Occipital lobe (tissue), 1 donor: ENCODE measurements at regions not wholly inside any gene's neighbourhood (a gene's known extent, or its start where the extent isn't known, plus 50 kb on each side); places are given as distances from the start of the nearest gene placed in this dataset.
A peak's percentile ranks its signal among the peaks of the same experiment; 100 is the strongest.
"Not testable (repeated sequence)": the region's sequence is repeated elsewhere in the genome, so short reads cannot be mapped to it uniquely, and the experiment has no call there.

Experiments
- DNase-seq: peaks from one replicate; lab custom pipeline; 2025; lab: John Stamatoyannopoulos, UW

GRCh38 chr12:126936181-126936851, 1330.7 kb upstream of the TMEM132C start:
- peak; percentile 83 for DNase-seq

DNA sequence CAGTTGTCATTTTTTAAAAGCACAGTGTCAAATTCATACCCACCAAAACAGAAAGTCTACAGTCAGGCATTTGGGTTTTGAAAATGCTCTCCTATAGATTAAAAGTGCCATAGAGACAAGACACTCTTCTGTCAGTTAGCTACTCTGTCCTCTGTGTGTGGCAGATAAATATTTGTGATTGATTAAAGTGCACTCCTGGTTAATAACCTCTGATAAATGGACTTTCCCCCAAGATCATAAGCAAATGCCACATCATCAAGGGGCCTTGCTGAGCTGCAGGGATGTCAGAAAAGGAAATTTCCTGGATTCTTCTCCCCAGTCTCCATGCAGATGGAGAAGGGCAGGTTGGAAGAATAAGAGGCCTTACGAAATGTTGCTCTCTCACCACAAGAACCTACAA, 1329.5 kb upstream of the TMEM132C start:
- no peak for DNase-seq

GRCh38 chr12:126944684-126945083, 1322.3 kb upstream of the TMEM132C start:
- no peak for DNase-seq

DNA sequence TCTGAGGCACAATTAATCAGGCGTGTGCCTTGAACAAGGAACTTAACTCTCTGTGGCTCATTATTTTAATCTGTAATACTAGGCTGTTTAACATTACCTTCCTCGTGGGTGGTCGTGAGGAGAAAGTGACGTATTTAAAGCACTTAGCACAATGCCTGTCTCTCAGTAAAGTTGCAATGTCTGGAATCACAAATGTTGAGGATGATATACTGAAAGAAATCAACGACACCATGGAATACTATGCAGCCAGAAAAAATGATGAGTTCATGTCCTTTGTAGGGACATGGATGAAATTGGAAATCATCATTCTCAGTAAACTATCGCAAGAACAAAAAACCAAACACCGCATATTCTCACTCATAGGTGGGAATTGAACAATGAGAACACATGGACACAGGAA, 1320.0 kb upstream of the TMEM132C start:
- DNase-seq = not testable (repeated sequence)

DNA sequence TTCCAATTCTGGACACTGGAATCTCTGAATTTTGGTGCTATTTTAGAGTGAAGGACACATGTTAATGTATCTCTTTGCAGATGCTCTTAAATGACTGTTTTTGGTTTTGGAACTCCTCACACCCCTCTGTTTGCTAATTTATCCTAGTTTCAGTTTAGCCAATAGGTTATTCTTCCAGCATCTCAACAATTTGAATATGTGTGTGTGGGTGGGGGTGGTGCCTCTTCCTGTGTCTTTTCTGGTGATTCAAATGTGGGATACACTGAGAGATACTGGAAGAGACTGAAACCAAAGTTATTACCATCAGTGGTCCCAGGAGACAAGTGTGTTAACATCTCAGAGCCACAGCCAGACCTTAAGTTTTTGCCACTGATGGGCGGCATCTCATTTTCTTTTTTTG, 1317.4 kb upstream of the TMEM132C start:
- DNase-seq = no peak

DNA sequence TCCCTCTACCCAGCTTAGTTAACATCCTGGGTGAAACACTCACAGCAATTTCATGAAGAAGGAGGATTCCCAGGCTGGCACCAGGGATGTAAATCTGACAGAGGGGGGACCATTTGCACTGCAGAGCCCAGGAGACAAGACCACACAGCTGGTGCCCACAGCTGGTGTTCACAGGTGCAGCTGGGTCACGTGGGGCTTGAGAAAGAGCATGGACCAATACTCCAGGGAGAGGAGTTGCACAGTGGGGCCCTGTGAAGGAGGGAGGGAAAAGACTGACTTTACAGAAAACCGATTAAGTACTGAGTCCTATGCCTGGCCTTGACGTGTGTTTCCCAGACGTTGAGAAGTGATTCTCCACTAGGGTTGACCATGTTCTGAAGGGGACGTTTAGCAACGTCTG, 1316.7 kb upstream of the TMEM132C start:
- DNase-seq = no peak

- DNase-seq = no peak
Observed at GRCh38 chr12:126952096-126953007, 1314.6 kb upstream of the TMEM132C start.

DNA sequence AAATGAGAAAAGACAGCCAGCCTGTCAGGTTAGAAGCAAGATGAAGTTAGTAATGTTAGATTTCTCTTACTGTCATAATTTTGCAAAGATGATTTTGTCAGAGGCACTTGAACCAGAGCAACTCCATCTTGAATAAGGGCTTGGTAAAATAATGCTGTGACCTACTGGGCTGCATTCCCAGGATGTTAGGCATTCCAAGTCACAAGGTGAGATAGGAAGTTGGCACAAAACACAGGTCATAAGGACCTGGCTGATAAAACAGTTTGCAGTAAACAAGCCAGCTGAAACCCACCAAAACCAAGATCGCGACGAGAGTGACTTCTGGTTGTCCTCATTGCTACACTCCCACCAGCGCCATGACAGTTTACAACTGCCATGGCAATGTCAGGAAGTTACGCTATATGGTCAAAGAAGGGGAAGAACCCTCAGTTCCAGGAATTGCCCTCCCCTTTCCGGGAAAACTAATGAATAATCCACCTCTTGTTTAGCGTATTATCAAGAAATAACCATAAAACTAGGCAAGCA, 1313.5 kb upstream of the TMEM132C start:
- no peak for DNase-seq

DNA sequence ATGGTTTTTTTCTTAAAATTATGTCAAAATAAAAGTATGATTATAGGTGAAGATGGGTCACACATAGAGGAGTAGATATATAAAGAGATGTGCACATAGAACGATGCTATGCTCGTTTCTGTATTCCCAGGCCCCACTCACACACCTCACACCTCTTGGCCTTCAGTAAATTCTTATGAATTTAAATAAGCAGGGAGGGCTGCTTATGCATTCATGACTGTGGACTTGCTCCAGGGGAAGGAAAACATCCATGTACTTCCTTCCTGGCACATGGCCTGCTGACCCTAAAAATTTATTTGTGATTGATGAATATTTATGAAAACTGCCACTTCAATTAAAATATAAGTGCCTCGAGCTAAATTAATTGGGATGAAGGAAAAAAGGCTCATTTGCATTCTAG, 1306.7 kb upstream of the TMEM132C start:
- DNase-seq = no peak

DNA sequence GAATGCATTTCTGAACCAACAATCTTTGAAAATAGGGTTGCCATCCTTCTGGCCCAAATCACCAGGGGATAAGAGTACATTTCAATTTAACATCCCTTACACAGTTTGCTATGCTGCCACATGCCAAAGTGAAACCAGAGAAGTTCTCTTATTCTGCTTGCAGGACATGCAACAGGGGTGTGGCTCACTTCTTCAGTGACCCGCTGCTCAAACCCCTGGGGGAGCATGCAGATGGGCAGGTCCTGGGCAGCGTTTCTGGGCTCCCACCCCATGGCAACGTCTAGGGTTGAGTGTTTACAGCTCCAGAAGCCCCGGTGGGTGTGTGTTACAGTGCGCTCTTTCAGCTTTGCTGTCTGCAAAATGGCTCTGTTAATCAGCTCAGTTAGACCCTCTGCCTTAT, 1306.3 kb upstream of the TMEM132C start:
- no peak for DNase-seq

- DNase-seq = no peak
Observed at GRCh38 chr12:126963825-126964224, 1303.1 kb upstream of the TMEM132C start.

DNA sequence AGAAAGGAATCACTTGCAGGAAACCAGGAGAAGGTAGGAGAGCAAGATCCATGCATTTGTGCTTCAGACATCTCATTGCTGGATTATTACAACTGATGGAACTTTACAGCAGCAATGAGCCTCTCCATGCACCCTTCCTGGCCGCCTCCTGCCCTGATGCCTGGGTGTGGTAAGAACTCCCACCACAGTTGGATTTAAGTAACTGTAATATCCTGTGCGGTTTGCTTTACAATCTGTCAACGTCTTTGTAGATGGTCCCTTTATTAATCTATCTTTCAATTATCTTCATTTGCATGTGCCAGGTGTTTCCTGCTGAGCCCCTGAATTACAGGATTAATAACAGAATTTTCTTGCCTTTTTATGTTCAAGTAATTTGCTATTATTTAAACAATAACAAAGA, 1300.5 kb upstream of the TMEM132C start:
- no peak for DNase-seq

DNA sequence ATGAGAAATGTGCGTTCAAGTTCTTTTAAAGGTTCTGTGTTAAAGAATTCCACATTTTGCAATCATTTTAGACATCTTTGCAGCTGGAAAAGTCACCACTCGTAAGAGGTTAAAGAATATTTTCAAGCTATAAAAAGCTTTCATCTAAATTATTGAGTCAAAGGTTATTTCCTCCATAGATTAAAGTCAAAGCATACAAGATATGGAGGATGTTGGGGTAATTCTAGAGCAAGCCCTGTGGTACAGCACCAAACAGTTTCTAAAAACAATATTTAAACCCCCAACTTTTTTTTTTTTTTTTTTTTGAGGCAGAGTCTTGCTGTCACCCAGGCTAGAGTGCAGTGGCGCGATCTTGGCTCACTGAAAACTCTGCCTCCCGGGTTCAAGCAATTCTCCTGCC, 1299.8 kb upstream of the TMEM132C start:
- no peak for DNase-seq

DNA sequence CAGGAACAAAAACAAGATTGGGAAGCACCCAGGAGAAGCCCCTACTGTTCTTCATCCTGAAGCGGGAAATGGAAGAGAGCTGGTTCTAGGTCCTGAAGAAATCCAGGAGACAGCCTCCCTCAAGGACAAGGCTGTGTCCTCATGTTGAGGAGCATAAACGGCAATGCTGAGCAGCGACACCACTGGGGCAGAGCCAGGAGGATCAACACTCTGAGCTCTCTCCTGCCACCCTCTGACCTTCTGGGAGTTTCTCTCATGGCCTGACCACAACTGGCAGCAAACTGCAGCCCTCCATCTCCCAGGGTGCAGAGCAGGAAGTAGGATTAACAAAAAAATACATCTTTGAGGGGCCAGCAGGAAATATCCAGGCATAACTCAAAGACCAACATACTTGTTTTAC, 1292.2 kb upstream of the TMEM132C start:
- no peak for DNase-seq

DNA sequence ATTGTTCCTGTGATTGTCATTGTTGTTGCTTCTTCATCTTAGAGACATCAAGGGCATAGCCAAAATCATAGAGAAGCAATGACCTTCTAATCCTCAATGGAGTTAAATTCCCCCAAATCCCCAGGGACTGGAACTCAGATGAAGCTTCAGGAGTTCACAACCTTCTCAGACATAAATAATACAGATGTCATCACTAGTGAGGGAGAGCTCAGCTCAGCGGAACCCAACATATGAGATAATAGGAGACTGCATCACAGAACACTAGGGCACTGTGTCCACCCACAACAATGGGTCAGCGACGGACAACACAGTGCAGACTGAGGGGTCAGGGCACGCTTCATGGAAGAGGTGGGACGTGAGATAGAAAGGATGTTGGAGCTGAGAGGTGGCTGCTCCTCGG, 1290.4 kb upstream of the TMEM132C start:
- no peak for DNase-seq

DNA sequence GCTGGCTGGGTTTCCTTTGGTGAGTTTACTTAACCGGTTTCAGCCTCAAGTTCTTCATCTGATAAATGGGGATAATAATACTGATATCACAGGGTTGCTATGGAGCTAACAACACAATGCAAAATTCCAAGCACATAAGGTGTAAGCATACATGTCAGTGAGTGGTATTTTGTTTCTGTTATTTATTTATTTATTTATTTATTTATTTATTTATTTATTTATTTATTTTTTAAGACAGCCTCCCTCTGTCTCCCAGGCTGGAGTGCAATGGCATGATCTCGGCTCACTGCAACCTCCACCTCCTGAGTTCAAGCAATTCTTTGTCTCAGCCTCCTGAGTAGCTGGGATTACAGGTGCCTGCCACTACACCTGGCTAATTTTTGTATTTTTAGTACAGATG, 1287.4 kb upstream of the TMEM132C start:
- not testable (repeated sequence) for DNase-seq

- no peak for DNase-seq
Observed at GRCh38 chr12:126982707-126983106, 1284.3 kb upstream of the TMEM132C start.

- DNase-seq = not testable (repeated sequence)
Observed at GRCh38 chr12:126983735-126984134, 1283.2 kb upstream of the TMEM132C start.

GRCh38 chr12:126985663-126986062, 1281.3 kb upstream of the TMEM132C start:
- not testable (repeated sequence) for DNase-seq

- no peak for DNase-seq
Observed at GRCh38 chr12:126989532-126989931, 1277.4 kb upstream of the TMEM132C start.

DNA sequence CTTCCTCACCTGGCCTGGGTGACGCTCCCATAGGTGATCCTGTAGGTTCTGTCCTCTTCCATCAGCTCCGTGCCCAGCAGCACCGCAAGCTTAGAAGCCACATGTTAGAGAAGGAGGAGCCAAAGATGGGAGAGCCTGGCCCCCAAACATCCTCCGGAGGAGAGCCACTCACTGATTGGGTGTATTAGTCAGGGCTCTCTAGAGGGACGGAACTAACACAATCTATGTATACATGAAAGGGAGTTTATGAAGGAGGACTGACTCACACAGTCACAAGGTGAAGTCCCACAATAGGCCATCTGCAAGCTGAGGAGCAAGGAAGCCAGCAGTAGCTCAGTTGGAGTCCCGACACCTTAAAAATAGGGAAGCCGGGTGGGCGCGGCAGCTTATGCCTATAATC, 1273.1 kb upstream of the TMEM132C start:
- DNase-seq = no peak

DNA sequence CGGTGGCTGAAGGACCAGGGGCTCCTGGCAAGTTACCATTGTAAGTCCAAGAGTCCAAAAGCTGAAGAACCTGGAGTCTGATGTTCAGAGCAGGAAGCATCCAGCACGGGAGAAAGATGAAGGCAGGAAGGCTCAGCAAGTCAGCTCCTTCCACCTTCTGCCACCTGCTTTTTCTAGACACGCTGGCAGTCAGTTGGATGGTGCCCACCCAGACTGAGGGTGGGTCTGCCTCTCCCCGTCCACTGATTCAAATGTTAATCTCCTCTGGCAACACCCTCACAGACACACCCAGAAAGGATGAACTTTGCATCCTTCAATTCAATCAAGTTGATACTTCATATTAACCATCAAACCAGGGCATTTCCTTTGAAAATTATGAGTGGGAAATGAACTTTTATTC, 1272.4 kb upstream of the TMEM132C start:
- DNase-seq = no peak

GRCh38 chr12:126998031-126998430, 1268.9 kb upstream of the TMEM132C start:
- DNase-seq = no peak
